GM18498 (cell line): ENCODE measurements at regions not wholly inside any gene's neighbourhood (a gene's known extent, or its start where the extent isn't known, plus 50 kb on each side); places are given as distances from the start of the nearest gene placed in this dataset.

Source experiments
- ATAC-seq: cut with Tn5 transposase; IDR thresholded peaks from one replicate; pipeline ENCODE4 v1.9.1; 2021; ENCODE audit warnings: mild to moderate bottlenecking, moderate library complexity; ENCODE audit not compliant: unreplicated experiment

- no peak for ATAC-seq
Observed at GRCh38 chr4:126265888-126266287, 951.1 kb downstream of the FAT4 start.

- no peak for ATAC-seq
Observed at GRCh38 chr4:126267689-126268088, 952.9 kb downstream of the FAT4 start.

- ATAC-seq = no peak
Observed at GRCh38 chr4:126268106-126268505, 953.4 kb downstream of the FAT4 start.

GRCh38 chr4:126269106-126269505 is 954.4 kb downstream of the FAT4 start:
- ATAC-seq = no peak

- ATAC-seq = no peak
Observed at GRCh38 chr4:126271292-126271691, 956.5 kb downstream of the FAT4 start.

GRCh38 chr4:126273746-126274145 is 959.0 kb downstream of the FAT4 start:
- ATAC-seq = no peak

- no peak for ATAC-seq
Observed at GRCh38 chr4:126291886-126292285, 977.1 kb downstream of the FAT4 start.

- ATAC-seq = no peak
Observed at GRCh38 chr4:126298271-126298670, 983.5 kb downstream of the FAT4 start.

- no peak for ATAC-seq
Observed at GRCh38 chr4:126306152-126306869, 991.6 kb downstream of the FAT4 start.

- no peak for ATAC-seq
Observed at GRCh38 chr4:126318376-126318775, 1003.6 kb downstream of the FAT4 start.

- ATAC-seq = no peak
Observed at GRCh38 chr4:126328914-126329313, 1014.2 kb downstream of the FAT4 start.

- no peak for ATAC-seq
Observed at GRCh38 chr4:126338548-126338947, 1023.8 kb downstream of the FAT4 start.

GRCh38 chr4:126341927-126342326 is 1027.2 kb downstream of the FAT4 start:
- no peak for ATAC-seq

GRCh38 chr4:126344472-126344871 is 1029.7 kb downstream of the FAT4 start:
- ATAC-seq = no peak

- ATAC-seq = no peak
Observed at GRCh38 chr4:126346654-126347053, 1031.9 kb downstream of the FAT4 start.

- ATAC-seq = no peak
Observed at GRCh38 chr4:126354784-126355183, 1040.0 kb downstream of the FAT4 start.

GRCh38 chr4:126358041-126358440 is 1043.3 kb downstream of the FAT4 start:
- ATAC-seq = no peak

GRCh38 chr4:126361287-126361686 is 1046.5 kb downstream of the FAT4 start:
- ATAC-seq = no peak

GRCh38 chr4:126364311-126364911 is 1049.7 kb downstream of the FAT4 start:
- no peak for ATAC-seq

GRCh38 chr4:126369076-126369475 is 1054.3 kb downstream of the FAT4 start:
- no peak for ATAC-seq

GRCh38 chr4:126372634-126373033 is 1057.9 kb downstream of the FAT4 start:
- ATAC-seq = no peak

- no peak for ATAC-seq
Observed at GRCh38 chr4:126375462-126376054, 1060.8 kb downstream of the FAT4 start.
